SK-N-SH (cell line): ENCODE measurements at regions not wholly inside any gene's neighbourhood (a gene's known extent, or its start where the extent isn't known, plus 50 kb on each side); places are given as distances from the start of the nearest gene placed in this dataset.

Source experiments
- CTCF ChIA-PET: fragments of 300-600, 350-600 bp; formaldehyde crosslinking; extraction: SDS; loops from one replicate; lab custom pipeline; 2021; lab: Yijun Ruan, JAX
- POLR2A ChIA-PET: fragments of 350-600 bp; sonication (Branson Sonifier 250); formaldehyde crosslinking; extraction: SDS; loops from one replicate; lab custom pipeline; 2020; ENCODE audit warnings: antibody characterized with exemption, inconsistent platforms; lab: Yijun Ruan, JAX
- DNase-seq: peaks from one replicate; pipeline ENCODE4 v3.0.0; 2012
- H2AFZ ChIP-seq: fragments of 200-600 bp; sonication (generic); 2 replicates; pipeline ENCODE4 v1.8.1; 2016; ENCODE audit warnings: antibody characterized with exemption, mild to moderate bottlenecking, low read depth
- H3F3A ChIP-seq: fragments of 200-600 bp; sonication (generic); replicated peaks from 2 replicates; pipeline ENCODE3; 2016; ENCODE audit warnings: antibody characterized with exemption, mild to moderate bottlenecking; ENCODE audit not compliant: insufficient read depth
- H3K27ac ChIP-seq, 2 experiments: fragments of 200-500 bp in 1 of 2; fragments of 200-600 bp in 1 of 2; sonication (Bioruptor generic) in 1 of 2; sonication (generic), shearing (Covaris generic) in 1 of 2; 2 replicates each; pipeline versions ENCODE4 v1.5.1 to v1.6.1; 2014 to 2016; ENCODE audit warnings: low read depth in 2 of 2, inconsistent platforms in 1 of 2, low read length in 1 of 2, mild to moderate bottlenecking in 1 of 2, mixed read lengths in 1 of 2
- H3K27me3 ChIP-seq: fragments of 200-600 bp; sonication (generic), shearing (Covaris generic); 2 replicates; pipeline ENCODE4 v1.6.1; 2016; ENCODE audit warnings: mixed run types; ENCODE audit not compliant: insufficient read depth
- H3K36me3 ChIP-seq, 2 experiments: fragments of 200-500 bp in 1 of 2; fragments of 200-600 bp in 1 of 2; sonication (Bioruptor generic) in 1 of 2; sonication (generic) in 1 of 2; replicated peaks in 1 of 2; 2 replicates each; pipeline versions ENCODE3 to v1.5.1; 2014 to 2016; ENCODE audit warnings: low read length in 1 of 2, mild to moderate bottlenecking in 1 of 2; ENCODE audit not compliant: insufficient read depth in 2 of 2, control insufficient read depth in 1 of 2
- H3K4me1 ChIP-seq, 2 experiments: fragments of 200-500 bp in 1 of 2; fragments of 200-600 bp in 1 of 2; sonication (Bioruptor generic) in 1 of 2; sonication (generic), shearing (Covaris generic) in 1 of 2; 2 replicates each; pipeline versions ENCODE4 v1.5.1 to v1.6.1; 2014 to 2016; ENCODE audit warnings: low read depth in 1 of 2, low read length in 1 of 2, mixed run types in 1 of 2; ENCODE audit not compliant: insufficient read depth in 2 of 2, control insufficient read depth in 1 of 2
- H3K4me2 ChIP-seq: fragments of 200-600 bp; sonication (generic), shearing (Covaris generic); 2 replicates; pipeline ENCODE4 v1.6.1; 2017; ENCODE audit warnings: mixed run types
- H3K4me3 ChIP-seq, 2 experiments: fragments of 200-500 bp in 1 of 2; fragments of 200-600 bp in 1 of 2; sonication (Bioruptor generic) in 1 of 2; sonication (generic), shearing (Covaris generic) in 1 of 2; 2 replicates each; pipeline versions ENCODE4 v1.5.1 to v1.8.1; 2014 to 2016; ENCODE audit warnings: low read depth in 2 of 2, inconsistent platforms in 1 of 2, low read length in 1 of 2, mild to moderate bottlenecking in 1 of 2, mixed read lengths in 1 of 2, moderate library complexity in 1 of 2
- H3K79me2 ChIP-seq: fragments of 200-600 bp; sonication (generic); 2 replicates; pipeline ENCODE4 v1.8.1; 2017; ENCODE audit warnings: mild to moderate bottlenecking; ENCODE audit not compliant: insufficient read depth
- H3K9ac ChIP-seq: fragments of 200-600 bp; sonication (generic); 2 replicates; pipeline ENCODE4 v1.6.1; 2017; ENCODE audit warnings: mixed run types
- H3K9me2 ChIP-seq: fragments of 200-600 bp; sonication (generic); 2 replicates; pipeline ENCODE4 v1.6.1; 2017; ENCODE audit warnings: mixed run types
- H3K9me3 ChIP-seq: fragments of 200-600 bp; sonication (generic); 2 replicates; pipeline ENCODE4 v1.6.1; 2017; ENCODE audit warnings: mixed run types, mild to moderate bottlenecking, moderate library complexity
- H4K20me1 ChIP-seq: fragments of 200-600 bp; sonication (generic); 2 replicates; pipeline ENCODE4 v1.6.1; 2017; ENCODE audit warnings: mild to moderate bottlenecking, mixed run types; ENCODE audit not compliant: insufficient read depth
- CHD2 ChIP-seq: fragments of 150-350 bp; IDR thresholded peaks from 2 replicates; pipeline ENCODE4 v1.6.1; 2018; ENCODE audit warnings: low read length; ENCODE audit not compliant: partially characterized antibody
- CTCF ChIP-seq: fragments of 200-600 bp; sonication (generic); IDR thresholded peaks from 2 replicates; pipeline ENCODE4 v1.6.1; 2017; ENCODE audit warnings: antibody characterized with exemption, mild to moderate bottlenecking, moderate library complexity
- IRF3 ChIP-seq: fragments of 150-350 bp; IDR thresholded peaks from 2 replicates; pipeline ENCODE4 v1.6.1; 2016; ENCODE audit warnings: mild to moderate bottlenecking, low read depth, low read length
- JUND ChIP-seq: IDR thresholded peaks from 2 replicates; pipeline ENCODE4 v1.4.0; 2012
- MAX ChIP-seq: IDR thresholded peaks from 2 replicates; pipeline ENCODE4 v1.4.0; 2012; ENCODE audit warnings: low read depth
- MXI1 ChIP-seq: IDR thresholded peaks from 2 replicates; pipeline ENCODE4 v1.6.1; 2012; ENCODE audit warnings: mild to moderate bottlenecking, low read depth, low read length, improper control_type of control experiment
- NFIC ChIP-seq: IDR thresholded peaks from 2 replicates; pipeline ENCODE4 v1.4.0; 2012; ENCODE audit warnings: borderline replicate concordance
- POLR2AphosphoS5 ChIP-seq: IDR thresholded peaks from 2 replicates; pipeline ENCODE4 v1.6.1; 2012; ENCODE audit warnings: low read depth, low read length
- RCOR1 ChIP-seq: fragments of 150-350 bp; IDR thresholded peaks from 2 replicates; pipeline ENCODE4 v1.6.1; 2017; ENCODE audit warnings: antibody characterized with exemption, low read length
- RFX5 ChIP-seq: IDR thresholded peaks from 2 replicates; pipeline ENCODE4 v1.6.1; 2012; ENCODE audit warnings: mild to moderate bottlenecking, improper control_type of control experiment, low read length
- SIN3A ChIP-seq: IDR thresholded peaks from 2 replicates; pipeline ENCODE4 v1.6.1; 2012; ENCODE audit warnings: low read depth, mild to moderate bottlenecking, low read length, moderate library complexity, borderline replicate concordance
- SMC3 ChIP-seq: IDR thresholded peaks from 2 replicates; pipeline ENCODE4 v1.6.1; 2012; ENCODE audit warnings: low read depth, low read length, improper control_type of control experiment
- TEAD4 ChIP-seq: IDR thresholded peaks from 2 replicates; pipeline ENCODE4 v1.4.0; 2012; ENCODE audit warnings: mild to moderate bottlenecking, borderline replicate concordance; ENCODE audit not compliant: insufficient read depth
- USF1 ChIP-seq: IDR thresholded peaks from 2 replicates; pipeline ENCODE4 v1.4.0; 2012; ENCODE audit warnings: low read depth, borderline replicate concordance
- YY1 ChIP-seq: IDR thresholded peaks from 2 replicates; pipeline ENCODE4 v1.4.0; 2012; ENCODE audit warnings: low read depth, mild to moderate bottlenecking
- WGBS: methylation state at CpG from one replicate; pipeline ENCODE4 v1.1.6; 2017; ENCODE audit warnings: low lambda C conversion rate; 5-methylcytosine and 5-hydroxymethylcytosine counted together
- TF ChIP-seq, protein P1 (sequence below): IDR thresholded peaks from 2 replicates; pipeline ENCODE4 v1.4.0; 2012; ENCODE audit warnings: low read depth, borderline replicate concordance

DNA sequence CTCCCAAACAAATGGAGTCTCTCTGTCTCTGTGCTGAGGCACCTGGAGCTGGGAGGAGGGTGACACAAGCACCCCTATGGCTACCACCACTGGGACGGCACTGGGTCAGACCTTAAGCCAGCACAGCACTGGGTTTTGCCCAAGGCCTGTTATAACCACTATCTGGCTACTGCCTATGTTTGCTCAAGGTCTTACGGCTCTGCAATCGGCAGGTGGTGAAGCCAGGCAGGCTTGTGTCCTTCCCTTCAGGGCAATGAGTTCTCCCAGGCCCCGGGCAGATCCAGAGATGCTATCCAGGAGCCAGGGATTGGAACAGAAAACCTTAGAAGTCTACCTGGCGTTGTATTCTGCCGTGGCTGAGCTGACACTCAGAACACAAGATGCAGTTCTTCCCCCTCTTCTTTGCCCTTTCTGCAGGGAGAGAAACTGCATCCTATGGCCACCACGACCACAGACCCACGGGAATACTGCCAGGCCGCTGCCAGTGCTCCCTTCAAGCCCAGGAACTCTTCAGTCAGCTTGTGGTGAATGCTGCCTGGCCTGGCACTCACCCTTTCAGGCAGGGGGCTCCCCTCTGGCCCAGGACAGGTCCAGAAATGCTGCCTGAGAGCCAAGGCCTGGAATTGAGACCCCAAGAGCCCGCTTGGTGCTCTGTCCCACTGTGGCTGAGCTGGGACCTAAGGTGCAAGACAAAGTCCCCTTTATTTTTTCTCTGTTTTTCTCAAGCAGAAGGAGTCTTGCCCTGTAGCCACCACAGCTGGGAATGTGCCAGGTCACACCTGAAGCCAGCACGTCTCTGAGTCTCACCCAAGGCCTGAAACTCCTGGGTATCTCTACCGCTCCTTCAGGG, 67.0 kb upstream of the FRMD1 start:
- no peak for TF ChIP-seq YY1
- no peak for TF ChIP-seq CTCF
- TF ChIP-seq JUND: no peak
- TF ChIP-seq RCOR1: no peak
- no peak for TF ChIP-seq POLR2AphosphoS5
- TF ChIP-seq USF1: no peak
- TF ChIP-seq SIN3A: no peak
- TF ChIP-seq CHD2: no peak
- no peak for TF ChIP-seq MAX
- TF ChIP-seq NFIC: no peak
- TF ChIP-seq, all 33 proteins: peak for 0
- no peaks in the 10 kb centered on the region for H3K36me3 ChIP-seq
- H3K9ac ChIP-seq: no peak overlapping the region
- H3K79me2 ChIP-seq: no peaks in the 10 kb centered on the region
- no peaks in the 10 kb centered on the region for H3K9me3 ChIP-seq
- no peaks in the 10 kb centered on the region for H3F3A ChIP-seq
- no peaks in the 10 kb centered on the region; a peak in 1 of 4 replicates for H3K4me1 ChIP-seq
- no peaks in the 10 kb centered on the region for H3K9me2 ChIP-seq
- no peaks in the 10 kb centered on the region for H4K20me1 ChIP-seq
- no peak overlapping the region for H3K4me2 ChIP-seq
- POLR2A ChIA-PET: no interaction called here
- no peaks in the 10 kb centered on the region for H3K27me3 ChIP-seq
- H3K4me3 ChIP-seq: no peak overlapping the region
- H2AFZ ChIP-seq: no peak overlapping the region
- DNase-seq: no peak
- CTCF ChIA-PET: interaction anchor here (1.1 kb wide), 1 partner anchor 210 kb away, joined by 3 read pairs; no protein-coding TSS in a partner anchor
- WGBS: 31% methylated on average over 9 of the region's 12 CpGs
- H3K27ac ChIP-seq: no peak overlapping the region

GRCh38 chr6:168139121-168139520, 60.1 kb upstream of the FRMD1 start:
- no peaks in the 10 kb centered on the region for H4K20me1 ChIP-seq
- no peak overlapping the region for H2AFZ ChIP-seq
- no peaks in the 10 kb centered on the region for H3K9me3 ChIP-seq
- no peaks in the 10 kb centered on the region for H3K27me3 ChIP-seq
- no peaks in the 10 kb centered on the region for H3K36me3 ChIP-seq
- no peaks in the 10 kb centered on the region for H3F3A ChIP-seq
- TF ChIP-seq SMC3: no peak
- no peak for TF ChIP-seq MAX
- no peak for TF ChIP-seq JUND
- no peak for TF ChIP-seq SIN3A
- no peak for TF ChIP-seq TEAD4
- TF ChIP-seq, protein P1, sequence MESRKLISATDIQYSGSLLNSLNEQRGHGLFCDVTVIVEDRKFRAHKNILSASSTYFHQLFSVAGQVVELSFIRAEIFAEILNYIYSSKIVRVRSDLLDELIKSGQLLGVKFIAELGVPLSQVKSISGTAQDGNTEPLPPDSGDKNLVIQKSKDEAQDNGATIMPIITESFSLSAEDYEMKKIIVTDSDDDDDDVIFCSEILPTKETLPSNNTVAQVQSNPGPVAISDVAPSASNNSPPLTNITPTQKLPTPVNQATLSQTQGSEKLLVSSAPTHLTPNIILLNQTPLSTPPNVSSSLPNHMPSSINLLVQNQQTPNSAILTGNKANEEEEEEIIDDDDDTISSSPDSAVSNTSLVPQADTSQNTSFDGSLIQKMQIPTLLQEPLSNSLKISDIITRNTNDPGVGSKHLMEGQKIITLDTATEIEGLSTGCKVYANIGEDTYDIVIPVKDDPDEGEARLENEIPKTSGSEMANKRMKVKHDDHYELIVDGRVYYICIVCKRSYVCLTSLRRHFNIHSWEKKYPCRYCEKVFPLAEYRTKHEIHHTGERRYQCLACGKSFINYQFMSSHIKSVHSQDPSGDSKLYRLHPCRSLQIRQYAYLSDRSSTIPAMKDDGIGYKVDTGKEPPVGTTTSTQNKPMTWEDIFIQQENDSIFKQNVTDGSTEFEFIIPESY: no peak
- TF ChIP-seq IRF3: no peak
- no peak for TF ChIP-seq RFX5
- TF ChIP-seq MXI1: no peak
- TF ChIP-seq, all 33 proteins: peak for 0
- DNase-seq: no peak
- H3K9ac ChIP-seq: no peak overlapping the region
- 12% methylated on average over 4 of the region's 4 CpGs for WGBS
- no peak overlapping the region for H3K4me3 ChIP-seq
- no peaks in the 10 kb centered on the region for H3K79me2 ChIP-seq
- ChIA-PET POLR2A (no interaction called here), CTCF (interaction anchor here (1.9 kb wide), 1 partner anchor 79 kb away, joined by 6 read pairs; no protein-coding TSS in a partner anchor)
- H3K4me2 ChIP-seq: no peak overlapping the region
- H3K4me1 ChIP-seq: no peaks in the 10 kb centered on the region
- no peaks in the 10 kb centered on the region for H3K9me2 ChIP-seq
- H3K27ac ChIP-seq: no peak overlapping the region
